ENCODE measurements at regions not wholly inside any gene's neighbourhood (a gene's known extent, or its start where the extent isn't known, plus 50 kb on each side); places are given as distances from the start of the nearest gene placed in this dataset.

- H3K9me2 ChIP-seq (ENCODE audit: insufficient read depth): no peaks in the 10 kb centered on the region
- ChIA-PET CTCF (no interaction called here), RAD21 (ENCODE audit: low non-redundant PET in 1 of 2, low total read pairs in 2 of 2, uncharacterized antibody in 2 of 2, unreplicated experiment in 2 of 2) (no interaction called here), POLR2A (no interaction called here)
- no peak for DNase-seq (ENCODE audit: low read depth, low spot score)
- H3K9me3 ChIP-seq (ENCODE audit: control insufficient read depth in 1 of 2, insufficient read depth in 1 of 2, low read depth in 1 of 2, low read length in 2 of 2): no peaks in the 10 kb centered on the region
- no peak overlapping the region for H3K9ac ChIP-seq (ENCODE audit: low read length)
- peaks cover 0 to 2% of the 10 kb centered on the region in 2 experiments; a peak in 2 of 4 replicates for H3K36me3 ChIP-seq (ENCODE audit: control insufficient read depth in 1 of 2, insufficient read depth in 2 of 2, low read length in 2 of 2)
- H3K27ac ChIP-seq (ENCODE audit: low read depth, low read length): no peak overlapping the region
- BruUV-seq (replicated peaks): no TSS peak
- ATAC-seq: no peak
- no peaks in the 10 kb centered on the region for H4K20me1 ChIP-seq (ENCODE audit: insufficient read depth)
- TF ChIP-seq SP1 (IDR thresholded peaks at IDR 0.05; ENCODE audit: low read depth) (no peak), YY1 (IDR thresholded peaks at IDR 0.05; ENCODE audit: extremely low read depth, insufficient replicate concordance, low read depth, low read length) (no peak), EZH2 (IDR thresholded peaks at IDR 0.05) (no peak), ZBTB33 (IDR thresholded peaks at IDR 0.05; ENCODE audit: extremely low read depth, insufficient replicate concordance, low read length) (no peak), JUND (IDR thresholded peaks at IDR 0.05) (no peak), EZH2phosphoT487 (IDR thresholded peaks at IDR 0.05; ENCODE audit: borderline replicate concordance) (no peak), MAX (IDR thresholded peaks at IDR 0.05) (no peak), EGR1 (IDR thresholded peaks at IDR 0.05; ENCODE audit: low read depth) (no peak), TCF7L2 (IDR thresholded peaks at IDR 0.05; ENCODE audit: borderline replicate concordance, extremely low read depth, insufficient read depth, insufficient read length) (no peak), CEBPB (IDR thresholded peaks at IDR 0.05; ENCODE audit: low read depth) (no peak), CBX3 (IDR thresholded peaks at IDR 0.05; ENCODE audit: low read depth) (no peak), SIN3A (IDR thresholded peaks at IDR 0.05; ENCODE audit: low read depth) (no peak)
- H3K4me3 ChIP-seq (replicated peaks in 1 of 2; ENCODE audit: low read depth in 1 of 2, low read length in 2 of 2): no peak overlapping the region
- no peak overlapping the region for H2AFZ ChIP-seq (ENCODE audit: low read depth, low read length, poor library complexity, severe bottlenecking)
- no peaks in the 10 kb centered on the region for H3K27me3 ChIP-seq (ENCODE audit: insufficient read depth, low read length)
- H3K79me2 ChIP-seq (ENCODE audit: insufficient read depth, low read length): no peaks in the 10 kb centered on the region
- H3K4me2 ChIP-seq (ENCODE audit: low read length): no peak overlapping the region
- intact Hi-C loops (cut with micrococcal nuclease): no loop called here
- peaks cover 7 to 36% of the 10 kb centered on the region in 2 experiments; a peak in 3 of 4 replicates for H3K4me1 ChIP-seq (ENCODE audit: control insufficient read depth in 1 of 2, insufficient read depth in 2 of 2, low read length in 2 of 2)
These were observed 122.9 kb upstream of the SMURF2 start for GRCh38 chr17:64785011-64785421.

Measured in HCT116 (cell line).